Fibroblast of lung (primary cell): ENCODE measurements at regions not wholly inside any gene's neighbourhood (a gene's known extent, or its start where the extent isn't known, plus 50 kb on each side); places are given as distances from the start of the nearest gene placed in this dataset.

ENCODE experiments used
- DNase-seq, 2 donors: peaks; one replicate each; pipeline versions ENCODE4 v3.0.0 to v3.0.0-alpha.2; 2010; ENCODE audit warnings: low read depth in 2 of 2
- H2AFZ ChIP-seq: 2 replicates; pipeline ENCODE4 v1.5.1; 2012; ENCODE audit warnings: low read length, control low read depth, inconsistent platforms
- H3K27ac ChIP-seq: 2 replicates; pipeline ENCODE4 v1.5.1; 2011; ENCODE audit warnings: low read length, control low read depth; ENCODE audit not compliant: insufficient read depth
- H3K27me3 ChIP-seq: 2 replicates; pipeline ENCODE4 v1.5.1; 2011; ENCODE audit warnings: mild to moderate bottlenecking, low read length; ENCODE audit not compliant: control insufficient read depth, insufficient read depth
- H3K36me3 ChIP-seq: 2 replicates; pipeline ENCODE4 v1.5.1; 2011; ENCODE audit warnings: low read length; ENCODE audit not compliant: control insufficient read depth, insufficient read depth
- H3K4me1 ChIP-seq: 2 replicates; pipeline ENCODE4 v1.5.1; 2011; ENCODE audit warnings: low read length; ENCODE audit not compliant: control insufficient read depth, insufficient read depth; ENCODE audit errors: extremely low read depth
- H3K4me2 ChIP-seq: 2 replicates; pipeline ENCODE4 v1.5.1; 2011; ENCODE audit warnings: low read length, control low read depth; ENCODE audit not compliant: insufficient read depth; ENCODE audit errors: extremely low read depth
- H3K4me3 ChIP-seq, 4 experiments: fragments of 200-600 bp in 1 of 4; sonication (generic) in 1 of 4; replicated peaks in 1 of 4; 2 replicates each; pipeline ENCODE4 v1.5.1; 2011 to 2016; ENCODE audit warnings: low read length in 4 of 4, low read depth in 3 of 4, mild to moderate bottlenecking in 3 of 4, control low read depth in 2 of 4, inconsistent platforms in 1 of 4, mixed read lengths in 1 of 4; ENCODE audit not compliant: insufficient read depth in 1 of 4; ENCODE audit errors: control extremely low read depth in 1 of 4
- H3K79me2 ChIP-seq: 2 replicates; pipeline ENCODE4 v1.5.1; 2012; ENCODE audit warnings: mild to moderate bottlenecking, low read length, inconsistent platforms; ENCODE audit not compliant: control insufficient read depth, insufficient read depth
- H3K9ac ChIP-seq: 2 replicates; pipeline ENCODE4 v1.5.1; 2011; ENCODE audit warnings: mild to moderate bottlenecking, low read length, control low read depth; ENCODE audit not compliant: insufficient read depth
- H3K9me3 ChIP-seq: 2 replicates; pipeline ENCODE4 v1.5.1; 2012; ENCODE audit warnings: low read depth, low read length; ENCODE audit not compliant: control insufficient read depth, insufficient read depth
- H4K20me1 ChIP-seq: 2 replicates; pipeline ENCODE4 v1.5.1; 2011; ENCODE audit warnings: low read length; ENCODE audit not compliant: control insufficient read depth, insufficient read depth; ENCODE audit errors: extremely low read depth
- EZH2 ChIP-seq: IDR thresholded peaks from 2 replicates; pipeline ENCODE4 v1.5.1; 2012; ENCODE audit warnings: low read length, control low read depth, mild to moderate bottlenecking; ENCODE audit errors: missing control alignments
- TF ChIP-seq, protein P1 (sequence below), 2 donors: IDR thresholded peaks in 1 of 2; conservative IDR thresholded peaks in 1 of 2; 1 replicate in 1 of 2; 2 replicates in 1 of 2; pipeline ENCODE4 v1.5.1; 2011 to 2012; ENCODE audit warnings: low read length in 2 of 2, control low read depth in 1 of 2, inconsistent platforms in 1 of 2, low read depth in 1 of 2, mild to moderate bottlenecking in 1 of 2

- H3K27me3 ChIP-seq, result no peaks in the 10 kb centered on the region
Measured at GRCh38 chr1:193426061-193426460, 239.6 kb upstream of the B3GALT2 start.

GRCh38 chr1:193421487-193421886, 235.1 kb upstream of the B3GALT2 start:
- Histone ChIP-seq H3K27me3 (no peaks in the 10 kb centered on the region), H3K4me2 (no peak overlapping the region), H3K9ac (no peak overlapping the region), H3K36me3 (no peaks in the 10 kb centered on the region), H2AFZ (no peak overlapping the region), H3K4me3 (no peak overlapping the region), H4K20me1 (no peaks in the 10 kb centered on the region), H3K4me1 (peaks cover 3% of the 10 kb centered on the region), H3K27ac (no peak overlapping the region), H3K79me2 (no peaks in the 10 kb centered on the region), H3K9me3 (no peaks in the 10 kb centered on the region)
- TF ChIP-seq, protein P1, sequence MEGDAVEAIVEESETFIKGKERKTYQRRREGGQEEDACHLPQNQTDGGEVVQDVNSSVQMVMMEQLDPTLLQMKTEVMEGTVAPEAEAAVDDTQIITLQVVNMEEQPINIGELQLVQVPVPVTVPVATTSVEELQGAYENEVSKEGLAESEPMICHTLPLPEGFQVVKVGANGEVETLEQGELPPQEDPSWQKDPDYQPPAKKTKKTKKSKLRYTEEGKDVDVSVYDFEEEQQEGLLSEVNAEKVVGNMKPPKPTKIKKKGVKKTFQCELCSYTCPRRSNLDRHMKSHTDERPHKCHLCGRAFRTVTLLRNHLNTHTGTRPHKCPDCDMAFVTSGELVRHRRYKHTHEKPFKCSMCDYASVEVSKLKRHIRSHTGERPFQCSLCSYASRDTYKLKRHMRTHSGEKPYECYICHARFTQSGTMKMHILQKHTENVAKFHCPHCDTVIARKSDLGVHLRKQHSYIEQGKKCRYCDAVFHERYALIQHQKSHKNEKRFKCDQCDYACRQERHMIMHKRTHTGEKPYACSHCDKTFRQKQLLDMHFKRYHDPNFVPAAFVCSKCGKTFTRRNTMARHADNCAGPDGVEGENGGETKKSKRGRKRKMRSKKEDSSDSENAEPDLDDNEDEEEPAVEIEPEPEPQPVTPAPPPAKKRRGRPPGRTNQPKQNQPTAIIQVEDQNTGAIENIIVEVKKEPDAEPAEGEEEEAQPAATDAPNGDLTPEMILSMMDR (conservative IDR thresholded peaks at IDR 0.05 in 1 of 2, IDR thresholded peaks at IDR 0.05 in 1 of 2; ENCODE audit: low read depth in 1 of 2, low read length in 2 of 2), result no peak
- TF ChIP-seq EZH2, result no peak
- no peak for DNase-seq

More at GRCh38 chr1:193426061-193426460, 239.6 kb upstream of the B3GALT2 start:
- Histone ChIP-seq H3K79me2 (no peaks in the 10 kb centered on the region), H3K4me3 (no peak overlapping the region), H3K9me3 (no peaks in the 10 kb centered on the region), H3K27ac (no peak overlapping the region), H3K36me3 (no peaks in the 10 kb centered on the region), H4K20me1 (no peaks in the 10 kb centered on the region), H3K9ac (no peak overlapping the region), H3K4me1 (no peaks in the 10 kb centered on the region), H3K4me2 (no peak overlapping the region), H2AFZ (no peak overlapping the region)
- no peak for DNase-seq
- TF ChIP-seq, protein P1 (conservative IDR thresholded peaks at IDR 0.05 in 1 of 2, IDR thresholded peaks at IDR 0.05 in 1 of 2; ENCODE audit: low read depth in 1 of 2, low read length in 2 of 2), result no peak

- Histone ChIP-seq H3K4me1 (peaks cover 3% of the 10 kb centered on the region), H4K20me1 (no peaks in the 10 kb centered on the region), H2AFZ (peak overlapping the region; percentile 12), H3K27me3 (no peaks in the 10 kb centered on the region), H3K9me3 (no peaks in the 10 kb centered on the region), H3K9ac (no peak overlapping the region), H3K27ac (no peak overlapping the region), H3K4me2 (peak overlapping the region; percentile 88), H3K36me3 (no peaks in the 10 kb centered on the region), H3K79me2 (no peaks in the 10 kb centered on the region), H3K4me3 (no peak overlapping the region)
- no peak for DNase-seq
- TF ChIP-seq EZH2, result no peak
- TF ChIP-seq, protein P1 (conservative IDR thresholded peaks at IDR 0.05 in 1 of 2, IDR thresholded peaks at IDR 0.05 in 1 of 2; ENCODE audit: low read depth in 1 of 2, low read length in 2 of 2), result no peak
Measured at GRCh38 chr1:193419295-193419694, 232.9 kb upstream of the B3GALT2 start.
